Sigmoid colon (tissue), 6 donors: ENCODE measurements at regions not wholly inside any gene's neighbourhood (a gene's known extent, or its start where the extent isn't known, plus 50 kb on each side); places are given as distances from the start of the nearest gene placed in this dataset.

Source experiments
- DNase-seq: peaks from one replicate; pipeline ENCODE4 v3.0.0-alpha.2; 2019
- H3K27ac ChIP-seq, 4 donors: fragments of 200-600 bp; sonication (generic); one replicate each; pipeline ENCODE4 v1.5.1; 2016 to 2019; ENCODE audit warnings: mild to moderate bottlenecking in 1 of 4
- H3K27me3 ChIP-seq, 3 donors: fragments of 200-600 bp; sonication (generic); one replicate each; pipeline ENCODE4 v1.5.1; 2019; ENCODE audit warnings: mild to moderate bottlenecking in 1 of 3
- H3K36me3 ChIP-seq, 4 donors: fragments of 200-600 bp; sonication (generic); one replicate each; pipeline ENCODE4 v1.5.1; 2016 to 2019
- H3K4me1 ChIP-seq, 4 donors: fragments of 200-600 bp; sonication (generic); one replicate each; pipeline ENCODE4 v1.5.1; 2017 to 2019
- H3K4me3 ChIP-seq, 4 donors: fragments of 200-600 bp; sonication (generic); one replicate each; pipeline ENCODE4 v1.5.1; 2017 to 2019; ENCODE audit warnings: mild to moderate bottlenecking in 2 of 4, moderate library complexity in 1 of 4
- H3K9me3 ChIP-seq, 4 donors: fragments of 200-600 bp in 3 of 4; sonication (generic) in 3 of 4; one replicate each; pipeline versions ENCODE4 v1.5.1 to v1.6.1; 2013 to 2019
- CTCF ChIP-seq, 4 experiments: fragments of 450-650 bp in 3 of 4; fragments of 200-600 bp in 1 of 4; IDR thresholded peaks; one replicate each; pipeline ENCODE4 v1.5.1; 2016 to 2019; ENCODE audit warnings: antibody characterized with exemption in 4 of 4, mild to moderate bottlenecking in 3 of 4, moderate library complexity in 2 of 4
- EP300 ChIP-seq, 4 donors: sonication (generic); formaldehyde crosslinking; IDR thresholded peaks; one replicate each; pipeline ENCODE4 v1.6.1; 2017; ENCODE audit warnings: antibody characterized with exemption in 4 of 4
- POLR2A ChIP-seq, 2 donors: fragments of 450-650 bp; IDR thresholded peaks; one replicate each; pipeline ENCODE4 v1.6.1; 2016; ENCODE audit warnings: antibody characterized with exemption in 2 of 2, mild to moderate bottlenecking in 2 of 2, moderate library complexity in 2 of 2
- POLR2AphosphoS5 ChIP-seq, 4 donors: sonication (generic); formaldehyde crosslinking; IDR thresholded peaks; one replicate each; pipeline ENCODE4 v1.6.1; 2017; ENCODE audit warnings: antibody characterized with exemption in 4 of 4
- WGBS, 2 donors: extraction: QIAGEN DNeasy Blood & Tissue Kit; methylation state at CpG; one replicate each; pipeline ENCODE4 v1.1.7; 2013; 5-methylcytosine and 5-hydroxymethylcytosine counted together
- intact Hi-C: fragments of 100-400 bp; cut with DNase I; formaldehyde crosslinking; loops from one replicate; pipeline ENCODE4 v1.15.1; 2023
- donor health status: healthy with polysubstance abuse.
- donor health status: healthy.

DNA sequence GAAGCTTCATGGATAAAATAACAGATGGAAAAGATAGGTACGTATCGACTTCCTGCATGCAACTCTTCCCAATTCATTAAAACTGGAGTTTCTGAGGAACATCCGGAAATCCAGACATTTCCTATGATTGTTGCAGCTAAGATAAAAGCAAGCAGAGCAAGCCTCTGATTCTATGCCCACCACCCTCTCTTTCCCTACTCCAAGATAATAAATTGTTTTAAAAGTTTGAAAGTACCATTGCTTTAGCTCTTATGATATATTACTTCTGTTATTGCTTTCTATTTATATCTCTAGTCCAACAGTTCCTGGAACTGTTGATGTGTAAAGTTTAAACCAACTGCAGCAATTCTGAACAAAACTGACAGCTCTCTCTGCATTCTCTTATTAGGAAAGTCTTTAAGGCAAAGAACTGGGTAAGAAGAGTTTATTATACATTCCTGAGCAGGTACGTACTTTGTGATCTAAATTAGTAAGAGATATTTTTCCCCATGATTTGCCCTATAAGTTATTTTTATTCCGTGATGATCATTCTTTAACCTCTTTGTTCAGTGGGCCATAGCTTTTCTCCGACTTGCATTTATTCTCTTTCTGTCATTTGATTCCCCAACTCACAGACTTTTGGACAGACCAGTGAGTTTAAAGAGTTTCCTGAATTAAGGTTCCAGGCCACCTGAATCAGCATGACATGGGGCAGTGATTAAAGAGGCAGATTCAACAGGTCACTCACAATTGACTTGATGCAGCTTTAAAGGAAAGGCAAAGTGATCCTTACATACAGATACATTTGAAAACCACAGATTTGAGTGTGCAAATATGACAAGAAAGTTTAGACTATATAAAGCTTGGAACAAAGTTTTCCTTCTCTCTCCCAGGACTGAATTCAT lies 94.2 kb upstream of the THRB start:
- whole genome bisulfite sequencing, 2 donors: 33 to 68% methylated on average over 6 of the region's 6 CpGs
- no peaks in the 10 kb centered on the region for H3K36me3 ChIP-seq
- H3K4me1 ChIP-seq: peaks cover 0 to 34% (median 20%) of the 10 kb centered on the region in 4 donors
- H3K27ac ChIP-seq: peak overlapping the region in 3 of 4 donors; percentile 12 to 55 (median 17)
- no peak overlapping the region for H3K4me3 ChIP-seq
- DNase-seq: no peak
- intact Hi-C loops: no loop called here
- TF ChIP-seq EP300 (IDR thresholded peaks at IDR 0.05) (no peak), POLR2A (IDR thresholded peaks at IDR 0.05) (no peak), CTCF (IDR thresholded peaks at IDR 0.05) (no peak), POLR2AphosphoS5 (IDR thresholded peaks at IDR 0.05) (peak in 1 of 4 donors; percentile 46)
- H3K9me3 ChIP-seq: no peaks in the 10 kb centered on the region
- no peaks in the 10 kb centered on the region for H3K27me3 ChIP-seq

- Histone ChIP-seq H3K4me1 (peaks cover 0 to 34% (median 20%) of the 10 kb centered on the region in 4 donors), H3K27me3 (no peaks in the 10 kb centered on the region), H3K27ac (peak overlapping the region in 3 of 4 donors; percentile 12 to 55 (median 17)), H3K4me3 (no peak overlapping the region), H3K9me3 (no peaks in the 10 kb centered on the region), H3K36me3 (no peaks in the 10 kb centered on the region)
- intact Hi-C loops: no loop called here
- WGBS, 2 donors: 8 to 25% methylated on average over 1 of the region's 1 CpG
- DNase-seq: no peak
- TF ChIP-seq POLR2A (IDR thresholded peaks at IDR 0.05): no peak
These were observed 94.8 kb upstream of the THRB start for GRCh38 chr3:24589513-24589851.

DNA sequence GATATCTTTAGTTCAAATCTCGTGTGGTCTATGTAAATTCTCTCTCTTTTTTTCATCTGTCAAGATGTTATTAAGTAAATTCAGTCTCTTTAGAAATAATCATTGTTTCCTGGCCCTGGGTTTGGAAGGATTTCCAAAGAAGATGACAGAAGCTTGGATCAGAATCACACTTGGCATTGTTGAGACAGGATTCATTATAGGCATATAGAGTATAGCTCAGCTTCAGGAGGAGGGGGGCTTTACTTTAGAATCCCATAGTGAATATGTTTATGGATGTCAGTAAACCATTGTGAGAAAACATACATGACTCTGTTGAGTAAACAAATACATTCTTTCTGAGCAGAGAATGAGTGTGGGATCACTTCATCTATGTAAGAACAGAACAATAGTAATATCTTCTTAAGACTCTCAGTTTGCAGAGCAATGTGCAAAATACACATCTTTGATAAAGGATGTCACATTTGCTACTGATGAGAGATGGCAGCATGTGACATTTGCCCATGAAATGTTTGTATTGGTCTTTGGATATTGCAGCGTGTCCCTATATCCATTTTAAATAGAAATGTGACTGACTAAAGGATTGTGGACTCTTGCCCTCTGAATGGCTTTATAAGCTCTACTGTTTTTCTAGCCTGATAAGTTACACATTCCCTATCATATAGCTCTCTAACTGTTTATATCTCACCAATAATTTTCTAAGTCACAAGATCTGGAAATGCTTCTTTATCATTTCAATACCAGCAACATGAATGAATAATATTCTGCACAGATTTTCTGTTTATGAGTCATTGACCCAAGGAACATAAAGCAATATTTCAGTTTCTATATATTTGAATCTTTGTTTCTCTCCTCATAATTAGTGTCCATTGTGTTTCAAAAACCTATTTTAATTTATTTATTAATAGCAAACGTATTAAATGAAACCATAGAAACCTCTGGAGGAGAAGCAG lies 95.6 kb upstream of the THRB start:
- intact Hi-C loops: no loop called here
- H3K4me3 ChIP-seq: no peak overlapping the region
- H3K36me3 ChIP-seq: no peaks in the 10 kb centered on the region
- H3K27me3 ChIP-seq: no peaks in the 10 kb centered on the region
- TF ChIP-seq POLR2AphosphoS5 (IDR thresholded peaks at IDR 0.05): no peak
- no peak for TF ChIP-seq POLR2A (IDR thresholded peaks at IDR 0.05)
- TF ChIP-seq EP300 (IDR thresholded peaks at IDR 0.05): no peak
- no peak for TF ChIP-seq CTCF (IDR thresholded peaks at IDR 0.05)
- peak overlapping the region in 1 of 4 donors; percentile 55 for H3K27ac ChIP-seq
- peaks cover 0 to 34% (median 20%) of the 10 kb centered on the region in 4 donors for H3K4me1 ChIP-seq
- DNase-seq: no peak
- no peaks in the 10 kb centered on the region for H3K9me3 ChIP-seq
- WGBS, 2 donors: 30 to 58% methylated on average over 3 of the region's 3 CpGs

GRCh38 chr3:24591191-24591590 lies 96.5 kb upstream of the THRB start:
- Histone ChIP-seq H3K27me3 (no peaks in the 10 kb centered on the region), H3K4me1 (peaks cover 0 to 34% (median 20%) of the 10 kb centered on the region in 4 donors), H3K9me3 (no peaks in the 10 kb centered on the region), H3K27ac (no peak overlapping the region), H3K4me3 (no peak overlapping the region), H3K36me3 (no peaks in the 10 kb centered on the region)
- intact Hi-C loops: no loop called here
- TF ChIP-seq CTCF (IDR thresholded peaks at IDR 0.05): no peak
- no peak for TF ChIP-seq EP300 (IDR thresholded peaks at IDR 0.05)
- DNase-seq: no peak
